ENCODE measurements at regions not wholly inside any gene's neighbourhood (a gene's known extent, or its start where the extent isn't known, plus 50 kb on each side); places are given as distances from the start of the nearest gene placed in this dataset.

GRCh38 chr1:214727274-214727673 lies 124.3 kb downstream of the CENPF start:
- Histone ChIP-seq H3K36me3 (replicated peaks in 1 of 2; ENCODE audit: insufficient read depth in 1 of 2, low read depth in 2 of 2) (no peaks in the 10 kb centered on the region), H3K9me3 (peaks cover 0 to 7% (median 0%) of the 10 kb centered on the region in 3 donors), H3K4me3 (no peak overlapping the region), H3K27me3 (no peaks in the 10 kb centered on the region), H3K4me1 (no peaks in the 10 kb centered on the region), H3K27ac (no peak overlapping the region)
- DNase-seq (no peak), ATAC-seq (no peak)
- TF ChIP-seq CTCF (IDR thresholded peaks at IDR 0.05), result no peak
- no peak for TF ChIP-seq POLR2A (IDR thresholded peaks at IDR 0.05)
- WGBS, 2 donors, result 0 to 5% methylated on average over 2 to 7 of the region's 7 CpGs
- intact Hi-C loops (cut with DNase I), result no loop called here

GRCh38 chr1:214739621-214740238 lies 136.7 kb downstream of the CENPF start:
- no peak for ATAC-seq
- TF ChIP-seq CTCF (IDR thresholded peaks at IDR 0.05) (no peak), POLR2A (IDR thresholded peaks at IDR 0.05) (no peak)

GRCh38 chr1:214740471-214740870 lies 137.5 kb downstream of the CENPF start:
- TF ChIP-seq POLR2A (IDR thresholded peaks at IDR 0.05), result no peak
- TF ChIP-seq CTCF (IDR thresholded peaks at IDR 0.05), result no peak
- no peaks in the 10 kb centered on the region for H3K4me1 ChIP-seq
- no peaks in the 10 kb centered on the region for H3K27me3 ChIP-seq
- no peaks in the 10 kb centered on the region for H3K9me3 ChIP-seq
- intact Hi-C loops (cut with DNase I), result no loop called here
- no peaks in the 10 kb centered on the region for H3K36me3 ChIP-seq (replicated peaks in 1 of 2; ENCODE audit: insufficient read depth in 1 of 2, low read depth in 2 of 2)
- no peak overlapping the region for H3K4me3 ChIP-seq
- H3K27ac ChIP-seq, result no peak overlapping the region
- WGBS, 2 donors, result 47 to 54% methylated on average over 2 of the region's 2 CpGs
- ATAC-seq (no peak), DNase-seq (no peak)

More at GRCh38 chr1:214739621-214740238, 136.7 kb downstream of the CENPF start:
- 24 to 27% methylated on average over 1 of the region's 1 CpG for WGBS, 2 donors
- intact Hi-C loops (cut with DNase I), result no loop called here
- no peaks in the 10 kb centered on the region for H3K36me3 ChIP-seq (replicated peaks in 1 of 2; ENCODE audit: insufficient read depth in 1 of 2, low read depth in 2 of 2)
- DNase-seq, result no peak
- H3K4me3 ChIP-seq, result no peak overlapping the region
- H3K9me3 ChIP-seq, result no peaks in the 10 kb centered on the region
- H3K27me3 ChIP-seq, result no peaks in the 10 kb centered on the region
- no peak overlapping the region for H3K27ac ChIP-seq
- H3K4me1 ChIP-seq, result no peaks in the 10 kb centered on the region

- Histone ChIP-seq H3K36me3 (replicated peaks in 1 of 2; ENCODE audit: insufficient read depth in 1 of 2, low read depth in 2 of 2) (no peaks in the 10 kb centered on the region), H3K4me1 (no peaks in the 10 kb centered on the region), H3K9me3 (no peaks in the 10 kb centered on the region), H3K27ac (no peak overlapping the region), H3K27me3 (no peaks in the 10 kb centered on the region), H3K4me3 (no peak overlapping the region)
- intact Hi-C loops (cut with DNase I), result no loop called here
- 69 to 80% methylated on average over 5 of the region's 5 CpGs for WGBS, 2 donors
- DNase-seq (no peak), ATAC-seq (no peak)
- TF ChIP-seq POLR2A (IDR thresholded peaks at IDR 0.05) (no peak), CTCF (IDR thresholded peaks at IDR 0.05) (no peak)
Measured at GRCh38 chr1:214747050-214747635, 144.1 kb downstream of the CENPF start.
